HepG2 (cell line): ENCODE measurements at regions not wholly inside any gene's neighbourhood (a gene's known extent, or its start where the extent isn't known, plus 50 kb on each side); places are given as distances from the start of the nearest gene placed in this dataset.
"Not testable (repeated sequence)": the region's sequence is repeated elsewhere in the genome, so short reads cannot be mapped to it uniquely, and the experiment has no call there.

ENCODE experiments used
- ATAC-seq: fragments of 200-7000 bp; cut with Tn5 transposase; 3 replicates; pipeline ENCODE4 v1.9.1; 2020; ENCODE audit warnings: mild to moderate bottlenecking, moderate library complexity
- BruUV-seq: library from RNA; stranded (reverse); fragments of 400-500 nt; replicated peaks from 2 replicates; lab custom pipeline; 2021; lab: Mats Ljungman, UMichigan
- CTCF ChIA-PET: fragments of 300-600 bp; formaldehyde crosslinking; extraction: SDS; loops from one replicate; lab custom pipeline; 2021; ENCODE audit warnings: low total read pairs, inconsistent platforms, low intra/inter-chr PET ratio; lab: Yijun Ruan, JAX
- POLR2A ChIA-PET: fragments of 350-600 bp; sonication (Branson Sonifier 250); formaldehyde crosslinking; loops from one replicate; lab custom pipeline; 2020; ENCODE audit warnings: antibody characterized with exemption, inconsistent platforms; lab: Yijun Ruan, JAX
- DNase-seq: peaks from one replicate; pipeline ENCODE4 v3.0.0-alpha.2; 2015; ENCODE audit warnings: low spot score
- FAIRE-seq: peaks from 3 replicates; lab custom pipeline; 2011; peaks lifted over from hg19 to GRCh38; lab: Jason Lieb, UNC
- H2AFZ ChIP-seq: one replicate; pipeline ENCODE4 v1.6.1; 2011; ENCODE audit warnings: low read length, inconsistent platforms
- H3K27ac ChIP-seq: fragments of 300-600 bp; 3 replicates; pipeline ENCODE4 v1.8.0; 2011; ENCODE audit warnings: mixed run types, mild to moderate bottlenecking, mixed read lengths, low read length, inconsistent platforms; ENCODE audit not compliant: insufficient read depth; ENCODE audit errors: extremely low read length
- H3K27me3 ChIP-seq, 2 experiments: fragments of 200-600 bp in 1 of 2; 2 replicates in 1 of 2; 3 replicates in 1 of 2; pipeline versions ENCODE4 v1.6.0 to v1.8.0; 2011; ENCODE audit warnings: low read length in 2 of 2, mild to moderate bottlenecking in 2 of 2, moderate library complexity in 2 of 2, inconsistent platforms in 1 of 2; ENCODE audit not compliant: insufficient read depth in 2 of 2, control insufficient read depth in 1 of 2
- H3K36me3 ChIP-seq, 2 experiments: fragments of 200-600 bp in 1 of 2; replicated peaks in 1 of 2; 2 replicates in 1 of 2; 3 replicates in 1 of 2; pipeline versions ENCODE4 v1.5.1 to v1.8.0; 2011; ENCODE audit warnings: low read length in 2 of 2, inconsistent platforms in 1 of 2; ENCODE audit not compliant: insufficient read depth in 2 of 2, control insufficient read depth in 1 of 2
- H3K4me1 ChIP-seq: 2 replicates; pipeline ENCODE4 v1.5.1; 2012; ENCODE audit warnings: low read length, inconsistent platforms; ENCODE audit not compliant: insufficient read depth
- H3K4me2 ChIP-seq: 2 replicates; pipeline ENCODE4 v1.6.0; 2011; ENCODE audit warnings: low read depth, low read length, inconsistent platforms
- H3K4me3 ChIP-seq, 3 experiments: fragments of 200-600 bp in 1 of 3; sonication (generic), shearing (Covaris generic) in 1 of 3; replicated peaks in 1 of 3; 2 replicates each; pipeline ENCODE4 v1.5.1; 2011 to 2016; ENCODE audit warnings: low read length in 3 of 3, inconsistent platforms in 2 of 3, low read depth in 2 of 3, mild to moderate bottlenecking in 2 of 3, control low read depth in 1 of 3, mixed read lengths in 1 of 3; ENCODE audit not compliant: insufficient read depth in 1 of 3
- H3K79me2 ChIP-seq: one replicate; pipeline ENCODE4 v1.6.1; 2011; ENCODE audit warnings: low read length, inconsistent platforms; ENCODE audit not compliant: insufficient read depth
- H3K9ac ChIP-seq: 2 replicates; pipeline ENCODE4 v1.6.0; 2011; ENCODE audit warnings: mild to moderate bottlenecking, low read depth, low read length, inconsistent platforms; ENCODE audit not compliant: insufficient read depth
- H3K9me3 ChIP-seq: 2 replicates; pipeline ENCODE4 v1.5.1; 2012; ENCODE audit warnings: mild to moderate bottlenecking, low read length
- H4K20me1 ChIP-seq: 2 replicates; pipeline ENCODE4 v1.6.0; 2011; ENCODE audit warnings: inconsistent platforms, mild to moderate bottlenecking, low read length, moderate library complexity; ENCODE audit not compliant: insufficient read depth
- POLR2A ChIP-seq, 2 experiments: IDR thresholded peaks; 2 replicates each; pipeline ENCODE4 v1.6.1; 2011; ENCODE audit warnings: low read depth in 2 of 2, low read length in 2 of 2, mild to moderate bottlenecking in 1 of 2, moderate library complexity in 1 of 2; ENCODE audit not compliant: insufficient read depth in 1 of 2
- ZNF160 ChIP-seq: sonication (generic); formaldehyde crosslinking; IDR thresholded peaks from 2 replicates; pipeline ENCODE4 v1.8.0; 2022; ENCODE audit warnings: mild to moderate bottlenecking, inconsistent platforms, missing genetic modification reagents
- ZNF354B ChIP-seq: sonication (generic); formaldehyde crosslinking; IDR thresholded peaks from 2 replicates; pipeline ENCODE4 v1.8.0; 2022; ENCODE audit warnings: mild to moderate bottlenecking, missing genetic modification reagents
- ZNF709 ChIP-seq: sonication (generic); formaldehyde crosslinking; IDR thresholded peaks from 2 replicates; pipeline ENCODE4 v1.5.0; 2020; ENCODE audit warnings: mild to moderate bottlenecking, missing genetic modification reagents
- ZNF761 ChIP-seq: sonication (generic); formaldehyde crosslinking; conservative IDR thresholded peaks from 2 replicates; pipeline ENCODE4 v1.4.0; 2020; ENCODE audit warnings: mild to moderate bottlenecking, missing genetic modification reagents
- ZNF766 ChIP-seq: sonication (generic); formaldehyde crosslinking; IDR thresholded peaks from 2 replicates; pipeline ENCODE4 v1.5.0; 2020; ENCODE audit warnings: missing genetic modification reagents, borderline replicate concordance
- ZSCAN29 ChIP-seq: sonication (generic); formaldehyde crosslinking; conservative IDR thresholded peaks from 2 replicates; pipeline ENCODE4 v1.4.0; 2020; ENCODE audit warnings: mild to moderate bottlenecking, missing genetic modification reagents
- WGBS: methylation state at CpG from one replicate; pipeline ENCODE4 v1.1.6; 2017; ENCODE audit warnings: low lambda C conversion rate; 5-methylcytosine and 5-hydroxymethylcytosine counted together
- in situ Hi-C: cut with HindIII; loops from 2 replicates; pipeline ENCODE4 v1.10.0; 2017; ENCODE audit warnings: low pct_unique_long_range_greater_than_20kb; ENCODE audit not compliant: extremely low pct_ligation_motif_present
- intact Hi-C: fragments of 100-400 bp; cut with micrococcal nuclease; formaldehyde crosslinking; loops from one replicate; pipeline ENCODE4 v1.10.0; 2022; ENCODE audit not compliant: unreplicated experiment
- TF ChIP-seq, protein P1 (sequence below): sonication (generic); formaldehyde crosslinking; IDR thresholded peaks from 2 replicates; pipeline ENCODE4 v1.8.0; 2022; ENCODE audit warnings: mild to moderate bottlenecking, missing genetic modification reagents; ENCODE audit not compliant: insufficient replicate concordance
- TF ChIP-seq, protein P2 (sequence below): IDR thresholded peaks from 2 replicates; pipeline ENCODE4 v1.6.1; 2016; ENCODE audit warnings: missing compliant biosample characterization, missing genetic modification reagents, borderline replicate concordance

DNA sequence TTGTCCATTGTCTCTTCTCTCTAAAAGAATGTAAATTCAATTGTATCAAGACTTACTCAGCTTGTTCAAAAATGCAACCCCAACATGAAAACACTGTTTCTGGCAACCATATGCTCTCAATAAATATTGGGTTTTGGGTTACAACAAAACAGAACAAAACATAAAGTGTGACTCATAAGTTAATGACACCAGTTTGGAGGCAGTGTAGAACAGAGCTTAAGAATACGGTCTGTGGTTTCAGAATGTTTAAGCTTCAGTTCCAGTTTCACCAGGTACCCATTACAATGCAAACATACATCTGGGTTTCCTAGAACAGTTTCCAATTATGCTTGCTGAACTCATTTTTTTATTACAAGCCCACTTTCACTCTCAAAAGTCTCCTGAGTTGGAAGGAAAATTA lies 285.8 kb upstream of the PCDH9 start:
- ATAC-seq = no peak

DNA sequence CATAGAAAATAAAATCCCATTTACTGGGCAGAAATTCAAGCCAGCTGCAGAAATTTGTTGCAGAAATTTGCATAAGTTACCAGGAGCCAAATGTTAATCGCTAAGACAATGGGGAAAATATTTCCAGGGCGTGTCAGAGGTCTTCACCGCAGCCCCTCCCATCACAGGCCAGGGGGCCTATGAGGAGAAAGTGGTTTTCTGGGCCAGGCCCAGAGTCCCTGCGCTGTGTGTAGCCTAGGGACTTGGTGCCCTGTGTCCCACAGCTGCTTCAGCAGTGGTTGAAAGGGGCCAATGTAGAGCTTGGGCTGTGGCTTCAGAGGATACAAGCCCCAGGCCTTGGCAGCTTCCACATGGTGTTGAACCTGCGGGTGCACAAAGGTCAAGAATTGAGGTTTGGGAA lies 278.9 kb upstream of the PCDH9 start:
- CTCF ChIA-PET = no interaction called here
- BruUV-seq = no TSS peak

More for the DNA sequence above, 285.8 kb upstream of the PCDH9 start:
- WGBS = 7% methylated on average over 1 of the region's 1 CpG
- H3K4me1 ChIP-seq = no peaks in the 10 kb centered on the region
- H3K4me2 ChIP-seq = no peak overlapping the region
- no peak overlapping the region for H2AFZ ChIP-seq
- no peaks in the 10 kb centered on the region for H4K20me1 ChIP-seq
- no peaks in the 10 kb centered on the region for H3K36me3 ChIP-seq
- no peak overlapping the region for H3K4me3 ChIP-seq
- ChIA-PET POLR2A (no interaction called here), CTCF (no interaction called here)
- no peak overlapping the region for H3K27ac ChIP-seq
- H3K79me2 ChIP-seq = no peaks in the 10 kb centered on the region
- no peaks in the 10 kb centered on the region for H3K27me3 ChIP-seq
- intact Hi-C loops (no loop called here), in situ Hi-C loops (no loop called here)
- BruUV-seq = no TSS peak
- no peak for TF ChIP-seq ZSCAN29 (CRISPR knock-in tag)
- DNase-seq = no peak
- no peaks in the 10 kb centered on the region for H3K9me3 ChIP-seq
- no peak for FAIRE-seq
- no peak overlapping the region for H3K9ac ChIP-seq

GRCh38 chr13:67508275-67508674 lies 278.1 kb upstream of the PCDH9 start:
- H3K79me2 ChIP-seq, DNase-seq, H3K4me2 ChIP-seq, H3K4me3 ChIP-seq, in situ Hi-C loops, H2AFZ ChIP-seq, ATAC-seq, H3K27ac ChIP-seq, H3K36me3 ChIP-seq, H3K27me3 ChIP-seq, POLR2A ChIA-PET, FAIRE-seq, intact Hi-C loops, H4K20me1 ChIP-seq, H3K4me1 ChIP-seq, CTCF ChIA-PET, H3K9ac ChIP-seq, BruUV-seq, H3K9me3 ChIP-seq: not testable (repeated sequence)
- 0% methylated on average over 1 of the region's 1 CpG for WGBS

More for the DNA sequence above, 278.9 kb upstream of the PCDH9 start:
- no peaks in the 10 kb centered on the region for H3K79me2 ChIP-seq
- H3K4me2 ChIP-seq = no peak overlapping the region
- no peaks in the 10 kb centered on the region for H3K4me1 ChIP-seq
- H3K27ac ChIP-seq = no peak overlapping the region
- H4K20me1 ChIP-seq = no peaks in the 10 kb centered on the region
- H3K9ac ChIP-seq = no peak overlapping the region
- ATAC-seq (no peak), DNase-seq (no peak), FAIRE-seq (no peak)
- TF ChIP-seq ZNF766 (CRISPR knock-in tag) (no peak), ZNF160 (CRISPR knock-in tag) (no peak), ZNF709 (CRISPR knock-in tag) (no peak), ZNF761 (no peak), ZNF354B (CRISPR knock-in tag) (no peak), POLR2A (IDR thresholded peaks at IDR 0.05; ENCODE audit: insufficient read depth in 1 of 2, low read depth in 2 of 2, low read length in 2 of 2) (no peak)
- TF ChIP-seq, protein P1, sequence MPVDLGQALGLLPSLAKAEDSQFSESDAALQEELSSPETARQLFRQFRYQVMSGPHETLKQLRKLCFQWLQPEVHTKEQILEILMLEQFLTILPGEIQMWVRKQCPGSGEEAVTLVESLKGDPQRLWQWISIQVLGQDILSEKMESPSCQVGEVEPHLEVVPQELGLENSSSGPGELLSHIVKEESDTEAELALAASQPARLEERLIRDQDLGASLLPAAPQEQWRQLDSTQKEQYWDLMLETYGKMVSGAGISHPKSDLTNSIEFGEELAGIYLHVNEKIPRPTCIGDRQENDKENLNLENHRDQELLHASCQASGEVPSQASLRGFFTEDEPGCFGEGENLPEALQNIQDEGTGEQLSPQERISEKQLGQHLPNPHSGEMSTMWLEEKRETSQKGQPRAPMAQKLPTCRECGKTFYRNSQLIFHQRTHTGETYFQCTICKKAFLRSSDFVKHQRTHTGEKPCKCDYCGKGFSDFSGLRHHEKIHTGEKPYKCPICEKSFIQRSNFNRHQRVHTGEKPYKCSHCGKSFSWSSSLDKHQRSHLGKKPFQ (CRISPR knock-in tag) = no peak
- TF ChIP-seq, protein P2, sequence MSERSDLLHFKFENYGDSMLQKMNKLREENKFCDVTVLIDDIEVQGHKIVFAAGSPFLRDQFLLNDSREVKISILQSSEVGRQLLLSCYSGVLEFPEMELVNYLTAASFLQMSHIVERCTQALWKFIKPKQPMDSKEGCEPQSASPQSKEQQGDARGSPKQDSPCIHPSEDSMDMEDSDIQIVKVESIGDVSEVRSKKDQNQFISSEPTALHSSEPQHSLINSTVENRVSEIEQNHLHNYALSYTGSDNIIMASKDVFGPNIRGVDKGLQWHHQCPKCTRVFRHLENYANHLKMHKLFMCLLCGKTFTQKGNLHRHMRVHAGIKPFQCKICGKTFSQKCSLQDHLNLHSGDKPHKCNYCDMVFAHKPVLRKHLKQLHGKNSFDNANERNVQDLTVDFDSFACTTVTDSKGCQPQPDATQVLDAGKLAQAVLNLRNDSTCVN (CRISPR knock-in tag) = no peak
- H3K27me3 ChIP-seq = no peaks in the 10 kb centered on the region
- intact Hi-C loops = no loop called here
- no peak overlapping the region for H3K4me3 ChIP-seq
- in situ Hi-C loops = no loop called here
- H3K36me3 ChIP-seq = no peaks in the 10 kb centered on the region
- H3K9me3 ChIP-seq = no peaks in the 10 kb centered on the region
- WGBS = 3% methylated on average over 4 of the region's 5 CpGs
- POLR2A ChIA-PET = no interaction called here
- no peak overlapping the region for H2AFZ ChIP-seq
